PFSK-1 (cell line): ENCODE measurements at regions not wholly inside any gene's neighbourhood (a gene's known extent, or its start where the extent isn't known, plus 50 kb on each side); places are given as distances from the start of the nearest gene placed in this dataset.

Experiments
- FOXP2 ChIP-seq: optimal IDR thresholded peaks from 2 replicates; pipeline ENCODE3; 2011; ENCODE audit warnings: borderline replicate concordance, control low read depth, inconsistent platforms; ENCODE audit not compliant: insufficient read depth; ENCODE audit errors: extremely low read length, extremely low read depth
- POLR2AphosphoS5 ChIP-seq: IDR thresholded peaks from 2 replicates; pipeline ENCODE4 v1.6.1; 2012; ENCODE audit warnings: low read depth, mild to moderate bottlenecking, control low read depth, low read length, moderate library complexity
- SIN3A ChIP-seq: IDR thresholded peaks from 2 replicates; pipeline ENCODE4 v1.6.1; 2012; ENCODE audit warnings: mild to moderate bottlenecking, low read length, moderate library complexity, borderline replicate concordance; ENCODE audit not compliant: insufficient read depth
- TAF1 ChIP-seq: IDR thresholded peaks from 2 replicates; pipeline ENCODE4 v1.6.1; 2012; ENCODE audit warnings: low read length, control low read depth, borderline replicate concordance; ENCODE audit not compliant: insufficient read depth
- TF ChIP-seq, protein P1 (sequence below), 2 experiments: IDR thresholded peaks; 2 replicates each; pipeline versions ENCODE4 v1.6.1 to v1.8.0; 2011 to 2012; ENCODE audit warnings: low read depth in 2 of 2, low read length in 2 of 2, control low read depth in 1 of 2, inconsistent platforms in 1 of 2, mild to moderate bottlenecking in 1 of 2, moderate library complexity in 1 of 2; ENCODE audit not compliant: insufficient read depth in 1 of 2

DNA sequence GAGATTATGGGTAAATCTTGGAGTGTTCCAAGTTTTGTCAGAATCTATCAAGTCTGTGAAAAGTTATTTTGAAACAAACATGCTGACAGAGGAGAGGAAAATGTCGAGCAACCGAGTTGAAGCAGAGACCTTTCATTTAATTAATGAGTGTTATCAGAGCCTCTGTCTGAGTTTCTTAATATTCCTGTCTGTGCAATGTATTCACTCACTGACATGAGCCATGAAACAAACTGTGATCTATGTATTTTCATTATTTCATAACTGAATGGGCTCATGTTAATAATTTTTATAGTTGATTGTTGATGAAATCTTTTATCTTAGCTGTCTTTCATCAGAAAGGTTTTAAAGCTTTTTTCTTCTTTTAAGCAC lies 144.2 kb upstream of the FAR2 start:
- no peak for TF ChIP-seq SIN3A
- TF ChIP-seq FOXP2 = no peak

DNA sequence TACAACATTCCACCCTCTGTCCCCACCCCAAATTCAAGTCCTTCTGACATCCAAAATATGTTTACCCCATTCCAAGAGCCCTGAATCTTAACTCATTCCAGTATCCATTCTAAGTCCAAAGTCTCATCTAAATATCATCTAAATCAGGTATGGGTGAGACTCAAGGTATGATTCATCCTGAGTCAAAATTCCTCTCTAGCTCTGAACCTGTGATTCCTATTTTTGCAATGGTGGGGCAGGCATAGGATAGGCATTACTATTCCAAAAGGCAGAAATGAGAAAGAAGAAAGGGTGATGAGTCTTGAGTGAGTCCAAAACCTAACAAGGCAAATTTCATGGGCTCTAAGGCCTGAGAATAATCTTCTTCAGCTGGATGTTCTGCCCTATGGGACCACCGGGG lies 140.3 kb upstream of the FAR2 start:
- TF ChIP-seq POLR2AphosphoS5 (no peak), TAF1 (no peak), FOXP2 (no peak), SIN3A (no peak)

DNA sequence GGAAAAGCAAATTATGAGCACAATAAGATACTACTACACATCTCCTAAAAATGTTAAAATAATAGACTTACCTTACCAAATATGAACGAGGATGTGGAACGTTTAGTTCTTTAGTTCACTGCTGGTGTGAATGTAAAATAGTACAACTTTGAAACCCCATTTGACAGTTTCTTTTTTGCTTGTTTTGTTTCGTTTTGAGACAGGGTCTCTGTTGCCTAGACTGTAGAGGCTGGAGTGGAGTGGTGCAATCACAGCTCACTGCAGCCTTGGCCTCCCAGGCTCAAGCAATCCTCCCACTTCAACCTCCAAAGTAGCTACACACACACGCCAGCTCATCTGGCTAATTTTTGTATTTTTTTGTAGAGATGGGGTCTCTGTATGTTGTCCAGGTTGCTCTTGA lies 136.4 kb upstream of the FAR2 start:
- TF ChIP-seq, protein P1, sequence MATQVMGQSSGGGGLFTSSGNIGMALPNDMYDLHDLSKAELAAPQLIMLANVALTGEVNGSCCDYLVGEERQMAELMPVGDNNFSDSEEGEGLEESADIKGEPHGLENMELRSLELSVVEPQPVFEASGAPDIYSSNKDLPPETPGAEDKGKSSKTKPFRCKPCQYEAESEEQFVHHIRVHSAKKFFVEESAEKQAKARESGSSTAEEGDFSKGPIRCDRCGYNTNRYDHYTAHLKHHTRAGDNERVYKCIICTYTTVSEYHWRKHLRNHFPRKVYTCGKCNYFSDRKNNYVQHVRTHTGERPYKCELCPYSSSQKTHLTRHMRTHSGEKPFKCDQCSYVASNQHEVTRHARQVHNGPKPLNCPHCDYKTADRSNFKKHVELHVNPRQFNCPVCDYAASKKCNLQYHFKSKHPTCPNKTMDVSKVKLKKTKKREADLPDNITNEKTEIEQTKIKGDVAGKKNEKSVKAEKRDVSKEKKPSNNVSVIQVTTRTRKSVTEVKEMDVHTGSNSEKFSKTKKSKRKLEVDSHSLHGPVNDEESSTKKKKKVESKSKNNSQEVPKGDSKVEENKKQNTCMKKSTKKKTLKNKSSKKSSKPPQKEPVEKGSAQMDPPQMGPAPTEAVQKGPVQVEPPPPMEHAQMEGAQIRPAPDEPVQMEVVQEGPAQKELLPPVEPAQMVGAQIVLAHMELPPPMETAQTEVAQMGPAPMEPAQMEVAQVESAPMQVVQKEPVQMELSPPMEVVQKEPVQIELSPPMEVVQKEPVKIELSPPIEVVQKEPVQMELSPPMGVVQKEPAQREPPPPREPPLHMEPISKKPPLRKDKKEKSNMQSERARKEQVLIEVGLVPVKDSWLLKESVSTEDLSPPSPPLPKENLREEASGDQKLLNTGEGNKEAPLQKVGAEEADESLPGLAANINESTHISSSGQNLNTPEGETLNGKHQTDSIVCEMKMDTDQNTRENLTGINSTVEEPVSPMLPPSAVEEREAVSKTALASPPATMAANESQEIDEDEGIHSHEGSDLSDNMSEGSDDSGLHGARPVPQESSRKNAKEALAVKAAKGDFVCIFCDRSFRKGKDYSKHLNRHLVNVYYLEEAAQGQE (IDR thresholded peaks at IDR 0.05; ENCODE audit: insufficient read depth in 1 of 2, low read depth in 2 of 2, low read length in 2 of 2) = no peak
- TF ChIP-seq SIN3A (no peak), TAF1 (no peak), POLR2AphosphoS5 (no peak), FOXP2 (no peak)

DNA sequence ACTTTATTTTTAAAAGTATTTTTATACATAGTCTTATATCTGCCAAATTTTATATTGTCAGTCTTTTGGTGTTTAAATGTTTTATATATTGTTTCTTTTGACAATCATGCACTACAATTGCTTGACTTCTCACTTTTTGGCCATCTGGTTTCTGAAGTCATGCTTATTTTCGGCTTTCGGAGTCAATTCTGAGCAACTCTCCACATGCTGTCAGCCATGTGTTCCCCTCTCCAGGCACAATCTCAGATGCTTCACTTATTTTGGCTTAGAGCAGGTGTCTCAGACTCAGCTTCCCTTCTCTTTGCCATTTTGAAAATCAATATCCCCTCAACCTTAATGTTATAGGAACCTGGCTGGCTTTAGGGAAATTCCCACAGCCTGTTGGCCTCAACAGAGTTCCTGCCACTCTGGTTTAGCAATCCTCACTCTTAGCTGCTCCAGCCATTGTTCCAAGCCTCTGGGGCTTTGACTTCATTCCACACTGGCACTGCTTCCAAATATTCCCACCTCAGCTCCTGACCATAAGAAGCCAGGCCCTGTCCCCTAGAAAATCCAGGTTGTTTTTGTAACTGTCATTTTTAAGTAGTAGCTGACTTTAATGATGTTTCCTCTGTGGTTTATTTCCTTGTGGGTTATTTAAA lies 125.5 kb upstream of the FAR2 start:
- TF ChIP-seq FOXP2 = no peak
- no peak for TF ChIP-seq POLR2AphosphoS5
- no peak for TF ChIP-seq SIN3A
- no peak for TF ChIP-seq TAF1

DNA sequence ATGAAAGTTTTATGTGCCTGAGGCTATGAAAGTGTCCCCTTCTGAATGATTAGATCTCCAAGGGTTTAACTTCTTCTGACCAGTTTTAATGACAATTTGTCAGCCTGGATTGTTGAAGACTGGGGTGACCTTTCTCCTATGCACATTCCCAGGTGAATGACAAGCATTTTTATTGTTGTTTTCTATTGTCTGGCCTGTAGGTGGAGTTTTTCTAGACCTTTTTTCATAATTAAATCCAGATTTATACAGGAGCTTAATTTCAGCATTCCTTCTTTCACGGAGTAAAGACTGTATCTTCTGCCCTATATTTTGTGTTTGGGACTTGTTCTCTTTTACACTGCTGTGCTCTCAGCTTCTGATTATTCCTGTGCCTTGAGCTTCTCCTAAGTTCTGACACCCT lies 125.0 kb upstream of the FAR2 start:
- no peak for TF ChIP-seq POLR2AphosphoS5
- TF ChIP-seq FOXP2 = no peak
- TF ChIP-seq TAF1 = no peak
- TF ChIP-seq SIN3A = no peak
- TF ChIP-seq, protein P1 (IDR thresholded peaks at IDR 0.05; ENCODE audit: insufficient read depth in 1 of 2, low read depth in 2 of 2, low read length in 2 of 2) = no peak

DNA sequence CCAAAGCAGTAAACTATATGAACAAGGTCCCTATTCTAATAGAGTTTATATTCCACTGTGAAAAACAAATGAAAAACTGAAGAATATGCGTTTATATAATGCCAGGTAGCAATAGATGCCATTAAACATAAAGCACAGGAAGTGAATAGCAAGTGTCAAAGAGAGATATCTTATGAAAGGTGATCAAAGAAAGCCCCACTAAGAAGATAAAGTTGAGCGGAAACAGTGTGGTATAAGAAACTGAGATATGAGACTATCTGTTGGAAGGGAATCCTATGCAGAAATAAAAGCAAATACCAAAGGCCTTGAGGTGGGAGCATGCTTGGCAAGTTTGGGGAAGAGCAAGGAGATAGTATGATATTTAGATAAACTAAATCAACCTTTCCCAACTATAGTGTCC lies 123.1 kb upstream of the FAR2 start:
- TF ChIP-seq, protein P1 (IDR thresholded peaks at IDR 0.05; ENCODE audit: insufficient read depth in 1 of 2, low read depth in 2 of 2, low read length in 2 of 2) = no peak
- no peak for TF ChIP-seq FOXP2
- TF ChIP-seq SIN3A = no peak
- no peak for TF ChIP-seq TAF1
- TF ChIP-seq POLR2AphosphoS5 = no peak
